Fibroblast of villous mesenchyme (primary cell): ENCODE measurements at regions not wholly inside any gene's neighbourhood (a gene's known extent, or its start where the extent isn't known, plus 50 kb on each side); places are given as distances from the start of the nearest gene placed in this dataset.

Source experiments
- DNase-seq: peaks from one replicate; pipeline ENCODE4 v3.0.0-alpha.2; 2010; ENCODE audit warnings: low read depth
- H3K4me3 ChIP-seq: 2 replicates; pipeline ENCODE4 v1.5.1; 2011; ENCODE audit warnings: low read depth, mild to moderate bottlenecking, low read length
- CTCF ChIP-seq: IDR thresholded peaks from 2 replicates; pipeline ENCODE4 v1.5.1; 2012; ENCODE audit warnings: low read depth, mild to moderate bottlenecking, low read length; ENCODE audit not compliant: insufficient read depth

GRCh38 chr2:120785228-120785966, 49.7 kb downstream of the GLI2 start:
- H3K4me3 ChIP-seq = no peak overlapping the region
- DNase-seq = no peak
- no peak for TF ChIP-seq CTCF

- H3K4me3 ChIP-seq = no peak overlapping the region
- no peak for TF ChIP-seq CTCF
- no peak for DNase-seq
Observed at GRCh38 chr2:120786038-120786960, 50.6 kb downstream of the GLI2 start.

GRCh38 chr2:120787111-120787821, 51.6 kb downstream of the GLI2 start:
- no peak overlapping the region for H3K4me3 ChIP-seq
- no peak for TF ChIP-seq CTCF
- no peak for DNase-seq

- no peak for DNase-seq
- TF ChIP-seq CTCF = no peak
- no peak overlapping the region for H3K4me3 ChIP-seq
Observed at GRCh38 chr2:120787822-120788700, 52.4 kb downstream of the GLI2 start.

- DNase-seq = no peak
- TF ChIP-seq CTCF = no peak
- no peak overlapping the region for H3K4me3 ChIP-seq
Observed at GRCh38 chr2:120791243-120791961, 55.7 kb downstream of the GLI2 start.

- no peak overlapping the region for H3K4me3 ChIP-seq
- TF ChIP-seq CTCF = no peak
- no peak for DNase-seq
Observed at GRCh38 chr2:120791962-120792297, 56.3 kb downstream of the GLI2 start.
